ENCODE measurements at regions not wholly inside any gene's neighbourhood (a gene's known extent, or its start where the extent isn't known, plus 50 kb on each side); places are given as distances from the start of the nearest gene placed in this dataset.

DNA sequence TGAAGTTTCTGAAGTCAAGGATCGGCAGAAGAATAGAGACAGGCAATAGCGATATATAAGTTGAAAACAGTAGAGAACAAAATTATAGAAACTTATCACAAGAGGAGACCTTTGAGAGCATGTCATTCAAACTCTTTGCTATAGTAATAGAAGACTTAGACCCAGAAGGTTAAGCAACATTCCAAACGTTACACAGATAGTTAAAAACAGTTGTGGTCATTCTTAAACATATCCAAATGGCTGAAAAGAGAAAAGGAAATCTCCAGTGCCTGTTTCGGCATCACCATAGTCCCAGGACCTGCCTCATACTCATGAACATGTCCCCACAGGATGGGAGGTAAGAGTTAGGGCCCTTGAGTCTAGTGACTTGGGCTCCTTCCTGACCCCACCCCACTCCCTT, 258.1 kb upstream of the NOCT start:
- TF ChIP-seq, protein P1, sequence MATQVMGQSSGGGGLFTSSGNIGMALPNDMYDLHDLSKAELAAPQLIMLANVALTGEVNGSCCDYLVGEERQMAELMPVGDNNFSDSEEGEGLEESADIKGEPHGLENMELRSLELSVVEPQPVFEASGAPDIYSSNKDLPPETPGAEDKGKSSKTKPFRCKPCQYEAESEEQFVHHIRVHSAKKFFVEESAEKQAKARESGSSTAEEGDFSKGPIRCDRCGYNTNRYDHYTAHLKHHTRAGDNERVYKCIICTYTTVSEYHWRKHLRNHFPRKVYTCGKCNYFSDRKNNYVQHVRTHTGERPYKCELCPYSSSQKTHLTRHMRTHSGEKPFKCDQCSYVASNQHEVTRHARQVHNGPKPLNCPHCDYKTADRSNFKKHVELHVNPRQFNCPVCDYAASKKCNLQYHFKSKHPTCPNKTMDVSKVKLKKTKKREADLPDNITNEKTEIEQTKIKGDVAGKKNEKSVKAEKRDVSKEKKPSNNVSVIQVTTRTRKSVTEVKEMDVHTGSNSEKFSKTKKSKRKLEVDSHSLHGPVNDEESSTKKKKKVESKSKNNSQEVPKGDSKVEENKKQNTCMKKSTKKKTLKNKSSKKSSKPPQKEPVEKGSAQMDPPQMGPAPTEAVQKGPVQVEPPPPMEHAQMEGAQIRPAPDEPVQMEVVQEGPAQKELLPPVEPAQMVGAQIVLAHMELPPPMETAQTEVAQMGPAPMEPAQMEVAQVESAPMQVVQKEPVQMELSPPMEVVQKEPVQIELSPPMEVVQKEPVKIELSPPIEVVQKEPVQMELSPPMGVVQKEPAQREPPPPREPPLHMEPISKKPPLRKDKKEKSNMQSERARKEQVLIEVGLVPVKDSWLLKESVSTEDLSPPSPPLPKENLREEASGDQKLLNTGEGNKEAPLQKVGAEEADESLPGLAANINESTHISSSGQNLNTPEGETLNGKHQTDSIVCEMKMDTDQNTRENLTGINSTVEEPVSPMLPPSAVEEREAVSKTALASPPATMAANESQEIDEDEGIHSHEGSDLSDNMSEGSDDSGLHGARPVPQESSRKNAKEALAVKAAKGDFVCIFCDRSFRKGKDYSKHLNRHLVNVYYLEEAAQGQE (IDR thresholded peaks at IDR 0.05; ENCODE audit: insufficient read depth in 1 of 2, low read depth in 2 of 2, low read length in 2 of 2), result no peak
- TF ChIP-seq FOXP2 (optimal IDR thresholded peaks at IDR 0.05; ENCODE audit: borderline replicate concordance, extremely low read depth, extremely low read length, insufficient read depth) (no peak), TAF1 (IDR thresholded peaks at IDR 0.05; ENCODE audit: borderline replicate concordance, insufficient read depth, low read length) (no peak), POLR2AphosphoS5 (IDR thresholded peaks at IDR 0.05; ENCODE audit: low read depth, low read length) (no peak), SIN3A (IDR thresholded peaks at IDR 0.05; ENCODE audit: borderline replicate concordance, insufficient read depth, low read length) (no peak)

GRCh38 chr4:138756519-138756918, 259.1 kb upstream of the NOCT start:
- TF ChIP-seq, protein P1 (IDR thresholded peaks at IDR 0.05; ENCODE audit: insufficient read depth in 1 of 2, low read depth in 2 of 2, low read length in 2 of 2), result no peak
- TF ChIP-seq SIN3A (IDR thresholded peaks at IDR 0.05; ENCODE audit: borderline replicate concordance, insufficient read depth, low read length) (no peak), POLR2AphosphoS5 (IDR thresholded peaks at IDR 0.05; ENCODE audit: low read depth, low read length) (no peak), FOXP2 (optimal IDR thresholded peaks at IDR 0.05; ENCODE audit: borderline replicate concordance, extremely low read depth, extremely low read length, insufficient read depth) (no peak), TAF1 (IDR thresholded peaks at IDR 0.05; ENCODE audit: borderline replicate concordance, insufficient read depth, low read length) (no peak)

DNA sequence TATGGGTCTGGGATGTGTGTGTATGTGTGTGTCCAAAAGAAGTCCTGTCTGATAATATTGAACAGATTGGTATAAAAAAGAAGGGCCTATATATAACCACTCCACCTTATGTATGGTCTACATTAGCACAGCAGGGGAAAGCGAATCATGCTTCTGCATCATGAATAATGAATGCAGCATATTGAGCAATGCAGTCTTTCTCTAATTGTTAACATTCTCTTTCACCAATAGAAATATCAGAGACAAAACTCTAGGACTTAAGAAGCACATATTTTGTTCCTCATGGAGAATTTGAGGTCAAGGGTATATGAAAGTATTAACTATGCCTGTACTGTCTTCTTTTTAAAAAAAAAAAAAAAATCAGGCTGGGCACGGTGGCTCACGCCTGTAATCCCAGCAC, 264.3 kb upstream of the NOCT start:
- TF ChIP-seq, protein P1 (IDR thresholded peaks at IDR 0.05; ENCODE audit: insufficient read depth in 1 of 2, low read depth in 2 of 2, low read length in 2 of 2), result no peak
- TF ChIP-seq POLR2AphosphoS5 (IDR thresholded peaks at IDR 0.05; ENCODE audit: low read depth, low read length) (no peak), TAF1 (IDR thresholded peaks at IDR 0.05; ENCODE audit: borderline replicate concordance, insufficient read depth, low read length) (no peak), SIN3A (IDR thresholded peaks at IDR 0.05; ENCODE audit: borderline replicate concordance, insufficient read depth, low read length) (no peak), FOXP2 (optimal IDR thresholded peaks at IDR 0.05; ENCODE audit: borderline replicate concordance, extremely low read depth, extremely low read length, insufficient read depth) (no peak)

GRCh38 chr4:138749303-138749702, 266.3 kb upstream of the NOCT start:
- no peak for TF ChIP-seq POLR2AphosphoS5 (IDR thresholded peaks at IDR 0.05; ENCODE audit: low read depth, low read length)
- TF ChIP-seq, protein P1 (IDR thresholded peaks at IDR 0.05; ENCODE audit: insufficient read depth in 1 of 2, low read depth in 2 of 2, low read length in 2 of 2), result no peak
- TF ChIP-seq TAF1 (IDR thresholded peaks at IDR 0.05; ENCODE audit: borderline replicate concordance, insufficient read depth, low read length), result no peak
- TF ChIP-seq FOXP2 (optimal IDR thresholded peaks at IDR 0.05; ENCODE audit: borderline replicate concordance, extremely low read depth, extremely low read length, insufficient read depth), result no peak
- no peak for TF ChIP-seq SIN3A (IDR thresholded peaks at IDR 0.05; ENCODE audit: borderline replicate concordance, insufficient read depth, low read length)

Measured in PFSK-1 (cell line).